SK-N-SH (cell line): ENCODE measurements at regions not wholly inside any gene's neighbourhood (a gene's known extent, or its start where the extent isn't known, plus 50 kb on each side); places are given as distances from the start of the nearest gene placed in this dataset.

Experiments used
- CTCF ChIA-PET: fragments of 300-600, 350-600 bp; formaldehyde crosslinking; extraction: SDS; loops from one replicate; lab custom pipeline; 2021; lab: Yijun Ruan, JAX
- POLR2A ChIA-PET: fragments of 350-600 bp; sonication (Branson Sonifier 250); formaldehyde crosslinking; extraction: SDS; loops from one replicate; lab custom pipeline; 2020; ENCODE audit warnings: antibody characterized with exemption, inconsistent platforms; lab: Yijun Ruan, JAX
- DNase-seq: peaks from one replicate; pipeline ENCODE4 v3.0.0; 2012
- H2AFZ ChIP-seq: fragments of 200-600 bp; sonication (generic); 2 replicates; pipeline ENCODE4 v1.8.1; 2016; ENCODE audit warnings: antibody characterized with exemption, mild to moderate bottlenecking, low read depth
- H3F3A ChIP-seq: fragments of 200-600 bp; sonication (generic); replicated peaks from 2 replicates; pipeline ENCODE3; 2016; ENCODE audit warnings: antibody characterized with exemption, mild to moderate bottlenecking; ENCODE audit not compliant: insufficient read depth
- H3K27ac ChIP-seq, 2 experiments: fragments of 200-500 bp in 1 of 2; fragments of 200-600 bp in 1 of 2; sonication (Bioruptor generic) in 1 of 2; sonication (generic), shearing (Covaris generic) in 1 of 2; 2 replicates each; pipeline versions ENCODE4 v1.5.1 to v1.6.1; 2014 to 2016; ENCODE audit warnings: low read depth in 2 of 2, inconsistent platforms in 1 of 2, low read length in 1 of 2, mild to moderate bottlenecking in 1 of 2, mixed read lengths in 1 of 2
- H3K27me3 ChIP-seq: fragments of 200-600 bp; sonication (generic), shearing (Covaris generic); 2 replicates; pipeline ENCODE4 v1.6.1; 2016; ENCODE audit warnings: mixed run types; ENCODE audit not compliant: insufficient read depth
- H3K36me3 ChIP-seq, 2 experiments: fragments of 200-500 bp in 1 of 2; fragments of 200-600 bp in 1 of 2; sonication (Bioruptor generic) in 1 of 2; sonication (generic) in 1 of 2; replicated peaks in 1 of 2; 2 replicates each; pipeline versions ENCODE3 to v1.5.1; 2014 to 2016; ENCODE audit warnings: low read length in 1 of 2, mild to moderate bottlenecking in 1 of 2; ENCODE audit not compliant: insufficient read depth in 2 of 2, control insufficient read depth in 1 of 2
- H3K4me1 ChIP-seq, 2 experiments: fragments of 200-500 bp in 1 of 2; fragments of 200-600 bp in 1 of 2; sonication (Bioruptor generic) in 1 of 2; sonication (generic), shearing (Covaris generic) in 1 of 2; 2 replicates each; pipeline versions ENCODE4 v1.5.1 to v1.6.1; 2014 to 2016; ENCODE audit warnings: low read depth in 1 of 2, low read length in 1 of 2, mixed run types in 1 of 2; ENCODE audit not compliant: insufficient read depth in 2 of 2, control insufficient read depth in 1 of 2
- H3K4me2 ChIP-seq: fragments of 200-600 bp; sonication (generic), shearing (Covaris generic); 2 replicates; pipeline ENCODE4 v1.6.1; 2017; ENCODE audit warnings: mixed run types
- H3K4me3 ChIP-seq, 2 experiments: fragments of 200-500 bp in 1 of 2; fragments of 200-600 bp in 1 of 2; sonication (Bioruptor generic) in 1 of 2; sonication (generic), shearing (Covaris generic) in 1 of 2; 2 replicates each; pipeline versions ENCODE4 v1.5.1 to v1.8.1; 2014 to 2016; ENCODE audit warnings: low read depth in 2 of 2, inconsistent platforms in 1 of 2, low read length in 1 of 2, mild to moderate bottlenecking in 1 of 2, mixed read lengths in 1 of 2, moderate library complexity in 1 of 2
- H3K79me2 ChIP-seq: fragments of 200-600 bp; sonication (generic); 2 replicates; pipeline ENCODE4 v1.8.1; 2017; ENCODE audit warnings: mild to moderate bottlenecking; ENCODE audit not compliant: insufficient read depth
- H3K9ac ChIP-seq: fragments of 200-600 bp; sonication (generic); 2 replicates; pipeline ENCODE4 v1.6.1; 2017; ENCODE audit warnings: mixed run types
- H3K9me2 ChIP-seq: fragments of 200-600 bp; sonication (generic); 2 replicates; pipeline ENCODE4 v1.6.1; 2017; ENCODE audit warnings: mixed run types
- H3K9me3 ChIP-seq: fragments of 200-600 bp; sonication (generic); 2 replicates; pipeline ENCODE4 v1.6.1; 2017; ENCODE audit warnings: mixed run types, mild to moderate bottlenecking, moderate library complexity
- H4K20me1 ChIP-seq: fragments of 200-600 bp; sonication (generic); 2 replicates; pipeline ENCODE4 v1.6.1; 2017; ENCODE audit warnings: mild to moderate bottlenecking, mixed run types; ENCODE audit not compliant: insufficient read depth
- CHD2 ChIP-seq: fragments of 150-350 bp; IDR thresholded peaks from 2 replicates; pipeline ENCODE4 v1.6.1; 2018; ENCODE audit warnings: low read length; ENCODE audit not compliant: partially characterized antibody
- CTCF ChIP-seq: fragments of 200-600 bp; sonication (generic); IDR thresholded peaks from 2 replicates; pipeline ENCODE4 v1.6.1; 2017; ENCODE audit warnings: antibody characterized with exemption, mild to moderate bottlenecking, moderate library complexity
- FOXJ3 ChIP-seq: sonication (generic); formaldehyde crosslinking; IDR thresholded peaks from 2 replicates; pipeline ENCODE4 v1.5.1; 2020; ENCODE audit warnings: mild to moderate bottlenecking, missing genetic modification reagents
- GABPA ChIP-seq: IDR thresholded peaks from 2 replicates; pipeline ENCODE4 v1.4.0; 2012; ENCODE audit warnings: low read depth, mild to moderate bottlenecking
- NRF1 ChIP-seq: IDR thresholded peaks from 2 replicates; pipeline ENCODE4 v1.6.1; 2012; ENCODE audit warnings: low read depth, mild to moderate bottlenecking, low read length
- RCOR1 ChIP-seq: fragments of 150-350 bp; IDR thresholded peaks from 2 replicates; pipeline ENCODE4 v1.6.1; 2017; ENCODE audit warnings: antibody characterized with exemption, low read length
- REST ChIP-seq: IDR thresholded peaks from 2 replicates; pipeline ENCODE4 v1.6.1; 2012; ENCODE audit warnings: mild to moderate bottlenecking, low read depth, low read length, moderate library complexity
- RFX5 ChIP-seq: IDR thresholded peaks from 2 replicates; pipeline ENCODE4 v1.6.1; 2012; ENCODE audit warnings: mild to moderate bottlenecking, improper control_type of control experiment, low read length
- SIN3A ChIP-seq: IDR thresholded peaks from 2 replicates; pipeline ENCODE4 v1.6.1; 2012; ENCODE audit warnings: low read depth, mild to moderate bottlenecking, low read length, moderate library complexity, borderline replicate concordance
- TAF1 ChIP-seq: IDR thresholded peaks from 2 replicates; pipeline ENCODE4 v1.6.1; 2012; ENCODE audit warnings: low read depth, mild to moderate bottlenecking, low read length, moderate library complexity, borderline replicate concordance
- TEAD4 ChIP-seq: IDR thresholded peaks from 2 replicates; pipeline ENCODE4 v1.4.0; 2012; ENCODE audit warnings: mild to moderate bottlenecking, borderline replicate concordance; ENCODE audit not compliant: insufficient read depth
- USF2 ChIP-seq: fragments of 150-350 bp; IDR thresholded peaks from 2 replicates; pipeline ENCODE4 v1.6.1; 2017; ENCODE audit warnings: antibody characterized with exemption, low read length, low read depth, borderline replicate concordance
- YY1 ChIP-seq: IDR thresholded peaks from 2 replicates; pipeline ENCODE4 v1.4.0; 2012; ENCODE audit warnings: low read depth, mild to moderate bottlenecking
- WGBS: methylation state at CpG from one replicate; pipeline ENCODE4 v1.1.6; 2017; ENCODE audit warnings: low lambda C conversion rate; 5-methylcytosine and 5-hydroxymethylcytosine counted together

GRCh38 chr9:119827526-119827925, 458.3 kb upstream of the BRINP1 start (continued):
- no peak for TF ChIP-seq REST
- TF ChIP-seq SIN3A: no peak
- TF ChIP-seq, all 33 proteins: peak for 0

GRCh38 chr9:119827126-119827525, 457.9 kb upstream of the BRINP1 start:
- DNase-seq: no peak
- Histone ChIP-seq H3K27ac (no peak overlapping the region), H3F3A (no peaks in the 10 kb centered on the region), H3K4me2 (no peak overlapping the region), H3K27me3 (no peaks in the 10 kb centered on the region), H4K20me1 (no peaks in the 10 kb centered on the region), H3K36me3 (no peaks in the 10 kb centered on the region), H3K79me2 (no peaks in the 10 kb centered on the region), H3K9ac (no peak overlapping the region), H3K4me1 (no peaks in the 10 kb centered on the region), H3K9me3 (no peaks in the 10 kb centered on the region), H2AFZ (no peak overlapping the region), H3K4me3 (no peak overlapping the region), H3K9me2 (no peaks in the 10 kb centered on the region)
- POLR2A ChIA-PET: no interaction called here
- CTCF ChIA-PET: interaction anchor here (0.6 kb wide), 1 partner anchor 134 kb away, joined by 3 read pairs; no protein-coding TSS in a partner anchor
- TF ChIP-seq RCOR1 (no peak), GABPA (no peak), USF2 (no peak), FOXJ3 (no peak), TEAD4 (no peak), TAF1 (no peak), RFX5 (no peak), NRF1 (no peak), CHD2 (no peak), REST (no peak), CTCF (no peak), YY1 (no peak)
- 27% methylated on average over 4 of the region's 4 CpGs for WGBS
